Epithelial cell of esophagus (primary cell): ENCODE measurements at regions not wholly inside any gene's neighbourhood (a gene's known extent, or its start where the extent isn't known, plus 50 kb on each side); places are given as distances from the start of the nearest gene placed in this dataset.
"Not testable (repeated sequence)": the region's sequence is repeated elsewhere in the genome, so short reads cannot be mapped to it uniquely, and the experiment has no call there.

ENCODE experiments used
- DNase-seq: peaks from one replicate; pipeline ENCODE4 v3.0.0; 2010; ENCODE audit warnings: low read depth
- H3K4me3 ChIP-seq: 2 replicates; pipeline ENCODE4 v1.5.1; 2011; ENCODE audit warnings: mild to moderate bottlenecking, low read length, control low read depth
- CTCF ChIP-seq: IDR thresholded peaks from 2 replicates; pipeline ENCODE4 v1.5.1; 2011; ENCODE audit warnings: low read depth, mild to moderate bottlenecking, low read length, control low read depth, inconsistent platforms; ENCODE audit not compliant: insufficient read depth; ENCODE audit errors: missing control alignments

DNA sequence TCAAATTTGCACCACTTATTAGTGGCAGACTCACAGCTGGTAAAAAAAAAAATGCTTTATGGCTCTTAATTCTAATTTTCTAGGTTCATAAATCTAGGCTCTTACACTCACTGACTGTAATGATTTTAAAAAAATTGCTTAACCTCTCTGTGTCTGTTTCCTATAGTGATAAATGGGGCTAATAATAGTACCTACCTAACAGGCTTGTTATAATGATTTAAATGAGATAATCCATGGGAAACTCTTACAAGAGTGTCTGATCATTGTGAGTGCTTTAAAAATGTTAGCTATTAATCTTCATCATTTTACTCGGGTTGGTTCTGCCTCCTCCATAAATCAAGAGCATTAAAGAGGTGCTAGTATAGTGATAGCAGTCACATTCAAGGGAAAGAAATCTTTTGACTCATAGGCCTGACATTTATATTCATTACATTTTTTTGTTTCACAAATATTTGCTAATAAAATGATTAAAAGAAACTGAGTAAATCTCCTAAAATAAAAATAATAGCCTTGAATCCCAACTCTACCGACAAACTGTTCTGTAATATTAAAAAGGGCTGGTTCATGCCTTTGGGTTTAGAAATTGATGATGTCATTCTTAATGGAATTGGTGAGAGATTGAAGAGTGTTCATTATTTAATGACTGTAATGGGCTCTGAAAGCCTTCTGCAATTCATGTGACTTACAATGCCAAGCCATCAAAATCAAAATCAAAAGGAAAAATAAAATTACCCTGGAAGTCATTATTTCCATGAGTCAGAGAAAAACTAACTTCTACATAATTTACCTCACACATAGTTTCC lies 93.9 kb upstream of the PALMD start:
- H3K4me3 ChIP-seq: no peak overlapping the region
- no peak for DNase-seq

GRCh38 chr1:99553301-99553700 lies 92.6 kb upstream of the PALMD start:
- TF ChIP-seq CTCF: no peak
- no peak for DNase-seq
- H3K4me3 ChIP-seq: no peak overlapping the region

More for the DNA sequence above, 93.9 kb upstream of the PALMD start:
- TF ChIP-seq CTCF: no peak

DNA sequence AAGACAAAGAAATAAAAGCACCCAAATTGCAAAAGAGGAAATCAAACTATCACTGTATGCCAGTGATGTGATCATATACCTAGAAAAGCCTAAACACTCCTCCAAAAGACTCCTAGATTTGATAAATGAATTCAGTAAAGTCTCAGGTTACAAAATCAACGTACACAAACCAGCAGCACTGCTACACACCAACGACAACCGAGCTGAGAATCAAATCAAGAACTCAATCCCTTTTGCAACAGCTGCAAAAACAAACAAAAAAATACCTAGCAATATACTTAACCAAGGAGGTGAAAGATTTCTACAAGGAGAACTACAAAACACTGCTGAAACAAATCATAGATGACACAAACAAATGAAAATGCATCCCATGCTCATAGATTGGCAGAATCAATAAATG lies 92.1 kb upstream of the PALMD start:
- DNase-seq, H3K4me3 ChIP-seq: not testable (repeated sequence)

- DNase-seq: no peak
- TF ChIP-seq CTCF: no peak
- H3K4me3 ChIP-seq: no peak overlapping the region
Observed at GRCh38 chr1:99554727-99555126, 91.2 kb upstream of the PALMD start.

GRCh38 chr1:99557546-99558202 lies 88.2 kb upstream of the PALMD start:
- TF ChIP-seq CTCF: no peak

DNA sequence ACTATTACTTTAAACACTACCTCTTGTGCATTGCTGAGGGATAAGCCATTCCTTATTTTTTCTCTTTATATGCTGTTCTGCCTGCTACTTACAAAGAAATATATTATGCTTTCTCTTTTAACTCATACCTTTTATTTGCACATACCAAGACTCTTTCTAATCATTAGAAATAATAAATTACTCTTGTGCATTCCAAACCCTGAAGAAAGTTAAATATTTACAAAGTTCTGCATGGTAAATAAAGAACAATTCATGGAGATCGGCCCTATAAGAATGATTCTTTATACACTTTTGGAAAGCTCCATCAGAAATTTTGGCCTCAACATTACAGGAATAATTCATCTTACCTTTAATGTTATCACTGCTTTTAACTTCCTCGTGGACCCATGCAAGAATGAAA lies 86.7 kb upstream of the PALMD start:
- DNase-seq: no peak
- H3K4me3 ChIP-seq: no peak overlapping the region
- TF ChIP-seq CTCF: no peak

More at GRCh38 chr1:99557546-99558202, 88.2 kb upstream of the PALMD start:
- peak; percentile 83 for DNase-seq
- H3K4me3 ChIP-seq: no peak overlapping the region

GRCh38 chr1:99560207-99561040 lies 85.5 kb upstream of the PALMD start:
- DNase-seq: peak; percentile 70
- H3K4me3 ChIP-seq: no peak overlapping the region
- no peak for TF ChIP-seq CTCF
